GM18909 (cell line): ENCODE measurements at regions not wholly inside any gene's neighbourhood (a gene's known extent, or its start where the extent isn't known, plus 50 kb on each side); places are given as distances from the start of the nearest gene placed in this dataset.
"Not testable (repeated sequence)": the region's sequence is repeated elsewhere in the genome, so short reads cannot be mapped to it uniquely, and the experiment has no call there.

Source experiments
- ATAC-seq: cut with Tn5 transposase; IDR thresholded peaks from one replicate; pipeline ENCODE4 v1.9.1; 2021; ENCODE audit warnings: mild to moderate bottlenecking; ENCODE audit not compliant: unreplicated experiment, poor library complexity

- no peak for ATAC-seq
Observed at GRCh38 chr6:99801805-99802204, 192.2 kb downstream of the MCHR2 start.

- ATAC-seq = no peak
Observed at GRCh38 chr6:99802396-99803031, 191.5 kb downstream of the MCHR2 start.

- no peak for ATAC-seq
Observed at GRCh38 chr6:99808992-99809391, 185.0 kb downstream of the MCHR2 start.

- no peak for ATAC-seq
Observed at GRCh38 chr6:99810295-99810694, 183.7 kb downstream of the MCHR2 start.

- no peak for ATAC-seq
Observed at GRCh38 chr6:99810942-99811620, 182.9 kb downstream of the MCHR2 start.

GRCh38 chr6:99811636-99812035 lies 182.4 kb downstream of the MCHR2 start:
- no peak for ATAC-seq

- no peak for ATAC-seq
Observed at GRCh38 chr6:99813565-99813964, 180.5 kb downstream of the MCHR2 start.

GRCh38 chr6:99814230-99814928 lies 179.6 kb downstream of the MCHR2 start:
- no peak for ATAC-seq

- ATAC-seq = no peak
Observed at GRCh38 chr6:99816795-99817194, 177.2 kb downstream of the MCHR2 start.

- no peak for ATAC-seq
Observed at GRCh38 chr6:99818161-99818560, 175.9 kb downstream of the MCHR2 start.

GRCh38 chr6:99819853-99820252 lies 174.2 kb downstream of the MCHR2 start:
- ATAC-seq = no peak

GRCh38 chr6:99821164-99821563 lies 172.9 kb downstream of the MCHR2 start:
- ATAC-seq = no peak

GRCh38 chr6:99822741-99823512 lies 171.1 kb downstream of the MCHR2 start:
- ATAC-seq = peak; percentile 91

- not testable (repeated sequence) for ATAC-seq
Observed at GRCh38 chr6:99823513-99824235, 170.3 kb downstream of the MCHR2 start.

- no peak for ATAC-seq
Observed at GRCh38 chr6:99833034-99833433, 161.0 kb downstream of the MCHR2 start.

- ATAC-seq = no peak
Observed at GRCh38 chr6:99836471-99836870, 157.6 kb downstream of the MCHR2 start.

GRCh38 chr6:99838607-99839006 lies 155.4 kb downstream of the MCHR2 start:
- ATAC-seq = no peak

- ATAC-seq = no peak
Observed at GRCh38 chr6:99841297-99841696, 152.7 kb downstream of the MCHR2 start.

GRCh38 chr6:99846006-99846405 lies 148.0 kb downstream of the MCHR2 start:
- ATAC-seq = no peak

GRCh38 chr6:99850841-99851240 lies 143.2 kb downstream of the MCHR2 start:
- no peak for ATAC-seq
